GM20000 (cell line): ENCODE measurements at regions not wholly inside any gene's neighbourhood (a gene's known extent, or its start where the extent isn't known, plus 50 kb on each side); places are given as distances from the start of the nearest gene placed in this dataset.

Experiments
- DNase-seq: peaks from one replicate; pipeline ENCODE4 v3.0.0; 2012; ENCODE audit warnings: low spot score
- CTCF ChIP-seq: IDR thresholded peaks from 2 replicates; pipeline ENCODE4 v1.5.1; 2012; ENCODE audit warnings: mild to moderate bottlenecking, control low read depth; ENCODE audit errors: extremely low read depth, missing control alignments

DNA sequence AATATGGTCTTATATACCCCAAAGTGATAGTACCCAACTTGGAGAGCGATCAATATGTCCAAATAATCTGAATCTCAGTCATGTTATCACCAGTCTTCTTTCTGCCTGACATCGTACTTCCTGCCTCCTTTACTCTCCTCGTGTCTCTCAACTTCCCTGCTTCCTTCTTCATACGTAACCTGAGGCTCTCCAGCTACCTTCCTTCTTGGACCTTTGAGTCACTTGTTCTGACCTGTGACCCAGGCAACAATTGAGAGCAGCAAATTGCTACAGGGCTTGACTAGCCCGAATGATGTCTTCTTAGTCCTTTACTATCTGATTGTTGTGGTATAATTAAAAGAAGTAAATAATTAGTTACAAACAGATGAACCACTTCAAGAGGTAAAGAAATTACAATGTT, 145.9 kb upstream of the MBNL1 start:
- no peak for TF ChIP-seq CTCF
- DNase-seq = no peak

- no peak for DNase-seq
- no peak for TF ChIP-seq CTCF
Observed at GRCh38 chr3:152123457-152123856, 145.3 kb upstream of the MBNL1 start.

DNA sequence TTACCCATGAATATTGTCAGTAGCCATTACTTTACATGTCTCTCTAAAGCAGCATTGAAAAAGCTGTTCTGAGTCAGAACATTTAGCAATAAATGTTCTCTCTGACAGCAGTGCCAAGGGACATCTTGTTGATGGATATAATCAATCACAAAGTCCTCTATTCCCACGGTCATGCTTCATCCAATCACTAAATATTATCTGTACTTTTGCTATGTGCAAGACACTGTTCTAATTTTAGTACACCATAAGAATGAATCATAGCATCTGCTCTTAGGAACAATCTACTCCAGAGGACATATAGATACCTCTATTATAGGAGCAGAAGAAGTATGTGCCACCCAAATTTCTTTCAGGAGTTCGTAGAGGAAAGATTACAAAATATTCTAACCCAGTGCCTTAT, 142.5 kb upstream of the MBNL1 start:
- no peak for DNase-seq
- TF ChIP-seq CTCF = no peak

- peak; percentile 55 for DNase-seq
- no peak for TF ChIP-seq CTCF
Observed at GRCh38 chr3:152127058-152127457, 141.7 kb upstream of the MBNL1 start.

DNA sequence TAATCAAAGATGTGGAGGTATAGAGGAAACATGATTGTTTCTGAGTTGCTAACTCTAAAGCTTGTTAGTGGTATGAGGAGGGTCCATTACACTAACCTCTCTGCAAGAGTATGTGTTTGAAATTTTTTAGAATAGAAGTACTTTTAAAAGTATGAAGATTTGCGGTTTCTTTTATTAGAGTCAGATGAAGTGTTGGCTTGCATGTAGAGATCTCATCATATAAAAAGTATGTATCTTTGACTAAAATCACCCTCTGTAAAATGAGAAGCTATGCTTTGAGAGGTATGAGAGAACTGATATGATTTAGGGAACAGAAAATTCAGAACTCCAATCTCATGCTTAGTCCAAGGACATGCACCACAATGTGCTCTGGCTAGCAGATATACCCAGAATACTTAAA, 140.4 kb upstream of the MBNL1 start:
- no peak for TF ChIP-seq CTCF

DNA sequence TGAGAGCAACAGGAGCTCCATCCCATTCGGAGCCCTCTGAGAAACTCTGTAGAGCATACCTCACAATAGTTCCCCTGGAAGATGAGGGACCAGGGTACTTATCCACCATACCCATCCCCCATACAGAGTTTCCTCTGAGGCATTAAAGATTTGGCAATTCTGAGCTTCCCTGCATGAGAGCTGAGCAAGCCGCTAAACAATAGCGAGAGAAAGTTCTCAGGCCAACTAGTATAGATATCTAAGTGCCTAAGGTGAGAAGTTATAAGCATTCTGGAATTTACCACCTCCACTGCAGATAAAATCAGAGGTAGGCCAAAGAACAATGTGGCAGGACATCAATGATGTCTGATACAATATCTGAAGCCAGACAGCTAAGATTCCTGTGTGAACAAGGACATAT, 129.1 kb upstream of the MBNL1 start:
- DNase-seq = no peak
- TF ChIP-seq CTCF = no peak

More for the DNA sequence above, 140.4 kb upstream of the MBNL1 start:
- DNase-seq = no peak

DNA sequence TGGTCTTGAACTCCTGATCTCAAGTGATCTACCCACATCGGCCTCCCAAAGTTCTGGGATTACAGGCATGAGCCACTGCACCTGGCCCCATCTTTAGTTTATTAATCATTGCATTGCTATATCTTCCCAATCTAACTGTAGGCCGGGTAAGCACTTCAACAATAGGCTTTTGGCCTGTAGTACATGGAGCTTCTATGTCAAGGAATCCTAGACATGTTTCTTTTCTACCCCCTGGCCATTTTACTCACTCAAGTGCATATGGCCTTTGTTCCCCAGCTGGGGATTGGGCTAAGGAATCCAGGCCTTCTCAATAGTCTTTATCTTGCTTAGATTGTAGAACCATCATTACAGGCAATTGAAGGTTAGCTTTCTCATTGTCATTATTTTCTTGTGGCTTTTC, 122.3 kb upstream of the MBNL1 start:
- TF ChIP-seq CTCF = no peak
- no peak for DNase-seq
